ENCODE measurements at regions not wholly inside any gene's neighbourhood (a gene's known extent, or its start where the extent isn't known, plus 50 kb on each side); places are given as distances from the start of the nearest gene placed in this dataset.

- TF ChIP-seq, protein P1, sequence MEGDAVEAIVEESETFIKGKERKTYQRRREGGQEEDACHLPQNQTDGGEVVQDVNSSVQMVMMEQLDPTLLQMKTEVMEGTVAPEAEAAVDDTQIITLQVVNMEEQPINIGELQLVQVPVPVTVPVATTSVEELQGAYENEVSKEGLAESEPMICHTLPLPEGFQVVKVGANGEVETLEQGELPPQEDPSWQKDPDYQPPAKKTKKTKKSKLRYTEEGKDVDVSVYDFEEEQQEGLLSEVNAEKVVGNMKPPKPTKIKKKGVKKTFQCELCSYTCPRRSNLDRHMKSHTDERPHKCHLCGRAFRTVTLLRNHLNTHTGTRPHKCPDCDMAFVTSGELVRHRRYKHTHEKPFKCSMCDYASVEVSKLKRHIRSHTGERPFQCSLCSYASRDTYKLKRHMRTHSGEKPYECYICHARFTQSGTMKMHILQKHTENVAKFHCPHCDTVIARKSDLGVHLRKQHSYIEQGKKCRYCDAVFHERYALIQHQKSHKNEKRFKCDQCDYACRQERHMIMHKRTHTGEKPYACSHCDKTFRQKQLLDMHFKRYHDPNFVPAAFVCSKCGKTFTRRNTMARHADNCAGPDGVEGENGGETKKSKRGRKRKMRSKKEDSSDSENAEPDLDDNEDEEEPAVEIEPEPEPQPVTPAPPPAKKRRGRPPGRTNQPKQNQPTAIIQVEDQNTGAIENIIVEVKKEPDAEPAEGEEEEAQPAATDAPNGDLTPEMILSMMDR (IDR thresholded peaks at IDR 0.05; ENCODE audit: insufficient read depth, low read depth, low read length) = no peak
- TF ChIP-seq EZH2 (IDR thresholded peaks at IDR 0.05; ENCODE audit: insufficient read depth, low read length) = no peak
These were observed 175.5 kb downstream of the BTBD3 start for GRCh38 chr20:12093057-12093796.
